NCI-H2227 (cell line): ENCODE measurements at regions not wholly inside any gene's neighbourhood (a gene's known extent, or its start where the extent isn't known, plus 50 kb on each side); places are given as distances from the start of the nearest gene placed in this dataset.
A peak's percentile ranks its signal among the peaks of the same experiment; 100 is the strongest.

Experiments
- DNase-seq: peaks from one replicate; lab custom pipeline; 2025; ENCODE audit not compliant: unreplicated experiment; lab: John Stamatoyannopoulos, UW

DNA sequence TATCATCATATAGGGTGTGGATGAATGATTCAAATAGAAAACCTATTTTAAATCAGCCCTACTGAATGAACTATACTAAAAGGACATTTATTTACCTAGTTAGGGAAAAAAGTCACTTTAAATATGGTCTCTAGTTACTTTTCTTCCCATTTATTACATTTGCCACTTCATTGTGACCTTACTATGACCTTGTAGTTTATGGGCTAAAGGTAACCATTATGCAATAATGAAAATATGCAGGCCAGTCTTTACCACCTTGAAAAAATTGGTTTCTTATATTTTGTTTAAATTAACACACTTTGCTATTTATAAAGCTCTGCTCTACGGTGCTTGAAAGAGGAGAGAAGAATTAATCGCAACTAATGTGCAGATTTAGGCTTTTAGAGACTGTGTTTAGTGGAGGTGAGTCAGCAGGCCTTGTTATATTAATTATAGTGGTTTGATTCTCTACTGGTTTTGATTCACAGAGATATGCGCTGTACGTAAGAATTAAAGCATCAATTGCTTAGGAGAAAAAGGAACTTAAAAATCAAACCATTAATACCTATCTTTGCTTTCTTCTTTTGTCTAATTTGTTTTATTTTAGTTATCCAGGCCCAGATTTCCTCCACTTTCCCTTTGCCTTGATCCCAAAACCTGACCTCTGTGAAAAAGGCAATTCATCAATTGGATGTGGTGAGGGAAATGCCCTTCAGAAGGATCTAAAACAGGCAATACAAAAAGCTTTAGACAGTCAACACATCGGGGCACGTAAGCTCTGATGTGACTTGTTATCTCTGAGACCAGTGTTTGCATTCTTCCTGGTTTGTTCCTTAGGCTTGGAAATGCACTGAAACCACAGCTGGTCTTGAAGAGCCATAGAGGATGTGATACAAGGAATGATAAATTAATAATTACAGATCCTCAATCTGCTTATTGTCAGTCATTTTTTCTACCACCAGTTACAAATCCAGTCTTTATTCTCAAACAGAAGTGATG lies 141.2 kb upstream of the HDAC9 start:
- peak; percentile 22 for DNase-seq

DNA sequence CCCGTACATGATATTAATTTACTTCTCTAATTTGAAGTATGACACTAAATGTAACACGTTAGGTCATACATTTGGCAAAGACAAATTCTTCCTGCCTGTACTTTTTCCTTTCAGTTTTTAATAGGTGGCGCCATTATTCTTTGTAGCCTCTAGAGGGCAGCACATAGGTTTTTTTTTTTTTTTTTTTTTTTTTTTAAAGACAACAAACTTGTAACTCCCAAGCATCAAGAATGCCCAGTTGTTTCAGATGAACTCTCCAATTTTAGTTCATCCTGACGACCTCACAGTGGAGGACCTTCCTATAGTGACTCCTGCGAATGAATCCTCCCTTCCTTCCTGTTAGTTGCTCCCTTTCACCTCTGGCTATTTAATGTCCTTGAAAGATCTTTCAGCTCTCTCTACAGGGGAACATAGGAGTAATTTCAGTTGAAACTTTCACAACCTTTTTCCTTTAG lies 139.3 kb upstream of the HDAC9 start:
- peak; percentile 20 for DNase-seq

DNA sequence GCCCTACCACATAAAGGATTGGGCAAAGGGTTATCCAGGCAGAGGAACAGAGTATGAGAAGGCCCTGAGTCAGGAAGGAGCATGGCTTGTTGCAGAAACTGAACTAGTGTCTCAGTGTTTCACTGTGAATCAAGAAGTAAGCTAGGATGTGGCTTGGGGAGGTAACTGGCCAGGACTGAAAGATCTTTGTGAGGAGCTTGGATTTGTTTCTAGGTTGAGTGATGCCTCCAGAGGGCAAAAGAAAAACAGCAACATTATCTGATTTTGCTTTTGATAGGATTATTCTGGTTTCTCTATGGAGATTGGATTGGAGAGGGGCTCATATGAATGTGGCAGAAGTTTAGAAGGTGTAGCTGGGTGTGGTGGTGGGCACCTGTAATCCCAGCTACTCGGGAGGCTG lies 137.9 kb upstream of the HDAC9 start:
- no peak for DNase-seq

DNA sequence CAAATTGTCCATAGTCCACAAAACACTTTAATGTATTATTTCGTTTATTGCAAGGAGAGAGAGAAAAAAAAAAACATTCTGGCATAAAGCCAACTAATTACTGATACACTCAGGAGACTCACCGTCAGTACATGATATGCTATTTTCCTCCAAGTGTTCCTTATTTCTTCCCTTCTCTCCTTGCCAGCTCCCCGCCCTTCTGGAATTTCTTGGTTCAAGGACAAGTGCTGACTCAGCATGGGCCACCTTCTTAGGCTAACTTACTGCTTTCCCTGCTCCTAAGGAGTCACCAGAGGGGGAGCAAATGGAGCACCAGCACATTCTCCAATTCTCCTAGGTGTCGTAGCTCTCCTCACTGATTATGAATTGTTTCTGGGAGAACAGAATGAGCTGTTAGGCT lies 133.8 kb upstream of the HDAC9 start:
- peak; percentile 79 for DNase-seq

- DNase-seq, result no peak
These were observed 131.7 kb upstream of the HDAC9 start for GRCh38 chr7:18363751-18364380.

DNA sequence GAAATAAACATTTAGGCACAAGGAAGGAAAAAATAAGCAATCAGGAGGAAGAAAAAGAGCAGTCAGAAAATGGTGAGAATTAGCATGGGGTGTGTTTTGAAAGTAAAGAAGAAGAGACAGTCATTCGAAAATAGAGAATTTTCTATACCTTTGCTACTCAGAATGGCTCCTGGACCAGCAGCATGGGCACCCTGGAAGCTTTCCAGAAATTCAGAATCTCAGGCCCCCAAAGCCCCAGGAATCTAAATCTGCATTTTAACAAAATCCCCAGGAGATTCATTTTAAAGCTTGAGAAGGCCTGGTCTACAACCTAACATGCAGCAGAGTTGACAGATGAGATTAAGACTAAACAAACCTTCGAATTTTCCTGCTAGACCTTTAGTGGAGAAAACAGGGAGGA lies 131.2 kb upstream of the HDAC9 start:
- no peak for DNase-seq

GRCh38 chr7:18366394-18366793 lies 129.2 kb upstream of the HDAC9 start:
- DNase-seq, result no peak

DNA sequence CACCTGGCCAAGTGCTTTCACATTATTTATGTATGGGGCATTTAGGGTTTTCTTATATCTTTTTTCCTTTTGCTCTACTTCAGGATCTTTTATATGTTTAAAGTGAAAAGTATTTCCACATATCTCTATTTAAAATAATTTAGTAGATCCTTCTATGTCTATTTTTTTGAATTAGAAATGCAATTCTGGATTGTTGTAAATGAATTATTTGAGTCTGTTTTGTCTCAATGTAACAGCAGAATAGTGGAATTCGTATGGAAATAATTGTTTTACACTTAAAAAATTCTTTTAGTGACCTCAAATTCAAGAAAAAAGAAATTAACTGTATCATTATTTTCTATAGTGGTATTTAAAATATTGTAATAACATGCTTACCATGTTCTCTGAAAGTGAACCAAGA lies 126.5 kb upstream of the HDAC9 start:
- no peak for DNase-seq

DNA sequence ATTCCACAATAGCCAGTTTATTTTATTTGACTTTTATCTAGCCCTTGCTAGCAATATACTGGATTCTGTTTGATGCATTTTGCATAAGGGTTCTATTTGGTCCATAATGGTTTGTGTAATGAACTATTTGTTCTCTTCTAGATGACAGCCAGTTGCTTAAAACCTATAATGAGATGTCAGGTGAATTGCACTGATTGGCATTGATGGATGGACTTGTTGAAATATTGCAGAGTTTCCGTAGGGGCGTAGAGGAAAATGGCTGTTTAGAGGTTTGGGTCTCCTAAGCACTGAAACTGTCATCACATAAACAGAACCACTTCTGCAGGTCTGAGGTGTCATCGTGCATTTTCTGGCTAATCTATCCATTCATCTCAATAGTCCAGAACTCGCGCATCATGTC lies 124.9 kb upstream of the HDAC9 start:
- peak; percentile 31 for DNase-seq

- DNase-seq, result no peak
These were observed 116.5 kb upstream of the HDAC9 start for GRCh38 chr7:18378989-18379605.

GRCh38 chr7:18384491-18385143 lies 110.9 kb upstream of the HDAC9 start:
- no peak for DNase-seq

DNA sequence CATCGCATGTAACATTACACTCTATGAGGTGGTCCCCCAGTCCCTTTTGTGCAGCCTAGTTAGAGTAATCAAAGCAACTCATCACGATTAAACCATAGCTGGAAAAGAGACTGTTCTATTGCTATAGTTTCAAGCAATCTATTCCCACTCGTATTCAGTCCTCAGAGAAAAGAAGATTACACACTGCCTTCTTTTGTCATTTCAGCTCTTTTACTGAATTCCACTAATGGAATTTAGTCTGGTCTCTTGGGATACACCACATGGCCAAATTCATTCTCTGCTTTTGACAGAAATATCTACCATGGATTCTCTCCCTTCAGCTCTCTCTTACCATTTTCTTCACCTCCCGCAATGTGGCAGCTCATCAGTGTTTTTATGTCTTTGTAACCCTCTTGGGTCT lies 108.9 kb upstream of the HDAC9 start:
- DNase-seq, result no peak

DNA sequence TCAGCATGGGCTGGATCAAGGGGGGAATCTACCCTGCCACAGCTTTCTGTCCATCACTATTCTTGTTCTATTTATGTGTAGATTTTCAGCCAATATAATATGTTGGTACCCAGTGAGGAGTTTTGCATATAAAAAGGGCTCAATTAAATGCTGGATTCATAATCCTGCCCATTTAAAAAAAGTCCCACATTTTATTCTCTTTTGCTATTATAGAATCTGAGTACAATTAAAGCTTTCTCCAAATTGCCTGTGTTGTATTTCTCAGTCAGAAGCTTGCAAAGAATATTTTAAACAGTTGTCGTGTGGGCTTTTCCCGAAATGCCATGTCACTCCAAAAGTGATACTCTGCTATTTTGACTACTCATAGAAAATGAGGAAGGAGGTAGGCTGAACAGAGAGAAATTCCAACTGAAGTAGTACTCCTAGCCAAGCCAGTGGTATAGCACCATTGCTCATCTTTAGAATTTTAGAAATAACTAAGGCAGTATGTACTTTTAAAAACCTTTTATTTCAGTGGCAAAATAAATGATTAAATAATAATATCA lies 108.3 kb upstream of the HDAC9 start:
- DNase-seq, result no peak

DNA sequence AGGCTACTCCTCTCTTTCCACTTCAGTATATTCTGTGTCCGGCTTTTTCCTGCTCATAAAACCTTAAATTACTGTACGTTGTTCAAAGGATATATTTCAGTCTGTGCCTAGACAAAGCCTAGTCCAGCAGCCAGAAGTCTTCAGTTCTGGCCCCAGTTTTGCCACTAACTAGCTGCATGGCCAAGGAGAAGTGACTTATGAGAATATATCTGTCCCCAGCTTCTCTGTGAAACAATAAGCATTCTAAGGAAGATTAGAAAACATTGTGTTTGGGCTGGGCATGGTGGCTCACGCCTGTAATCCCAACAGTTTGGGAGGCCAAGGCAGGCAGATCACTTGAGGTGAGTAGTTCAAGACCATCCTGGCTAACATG lies 105.0 kb upstream of the HDAC9 start:
- DNase-seq, result no peak

DNA sequence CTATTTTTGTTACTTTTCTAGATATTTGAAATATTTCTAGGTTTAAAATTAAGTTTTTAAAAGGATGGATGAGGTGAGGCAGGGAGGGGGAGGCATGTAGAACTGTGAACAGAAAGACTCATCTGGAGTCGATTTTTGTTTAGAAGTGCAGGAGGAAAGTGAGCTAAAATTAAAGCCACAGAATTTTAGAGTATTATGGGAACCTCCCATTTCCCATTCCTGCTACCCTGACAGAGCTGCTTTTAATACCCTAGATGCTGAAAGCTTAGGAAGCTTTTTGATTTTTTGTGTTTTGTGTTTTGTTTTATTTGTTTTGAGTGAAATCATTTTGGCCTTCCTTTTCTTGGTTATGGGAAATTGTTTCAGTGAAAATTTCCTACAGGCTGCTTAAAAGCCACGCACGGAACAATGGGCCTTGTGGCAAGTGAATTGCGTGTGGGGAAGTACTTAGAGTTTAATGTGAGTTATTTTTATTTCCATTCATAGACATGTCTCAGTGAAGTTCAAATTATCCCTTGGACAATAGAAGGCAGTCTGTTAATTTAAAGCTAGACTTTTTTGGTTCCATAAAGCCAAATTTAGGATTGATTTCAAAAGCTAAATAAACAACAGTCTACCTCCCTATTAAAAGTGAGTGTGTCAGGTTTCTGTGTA lies 102.0 kb upstream of the HDAC9 start:
- no peak for DNase-seq

DNA sequence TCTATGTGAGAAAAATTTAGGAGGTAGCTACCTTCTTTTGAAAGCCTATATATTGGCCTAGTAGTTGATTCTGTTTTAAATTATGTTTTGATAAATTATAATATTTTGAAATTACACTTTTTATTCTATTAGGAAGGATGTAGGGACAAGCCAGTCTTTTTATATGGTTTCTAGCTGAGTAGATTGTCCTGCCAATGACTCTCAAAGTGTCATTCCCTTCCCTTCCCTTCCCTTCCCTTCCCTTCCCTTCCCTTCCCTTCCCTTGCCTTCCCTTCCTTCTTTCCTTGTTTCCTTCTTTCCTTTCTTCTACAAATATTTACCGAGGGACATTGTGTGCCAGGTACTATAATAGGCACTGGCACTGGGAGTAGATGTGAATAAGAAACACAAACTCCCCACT lies 99.7 kb upstream of the HDAC9 start:
- DNase-seq, result no peak

GRCh38 chr7:18396953-18397352 lies 98.6 kb upstream of the HDAC9 start:
- DNase-seq, result no peak

DNA sequence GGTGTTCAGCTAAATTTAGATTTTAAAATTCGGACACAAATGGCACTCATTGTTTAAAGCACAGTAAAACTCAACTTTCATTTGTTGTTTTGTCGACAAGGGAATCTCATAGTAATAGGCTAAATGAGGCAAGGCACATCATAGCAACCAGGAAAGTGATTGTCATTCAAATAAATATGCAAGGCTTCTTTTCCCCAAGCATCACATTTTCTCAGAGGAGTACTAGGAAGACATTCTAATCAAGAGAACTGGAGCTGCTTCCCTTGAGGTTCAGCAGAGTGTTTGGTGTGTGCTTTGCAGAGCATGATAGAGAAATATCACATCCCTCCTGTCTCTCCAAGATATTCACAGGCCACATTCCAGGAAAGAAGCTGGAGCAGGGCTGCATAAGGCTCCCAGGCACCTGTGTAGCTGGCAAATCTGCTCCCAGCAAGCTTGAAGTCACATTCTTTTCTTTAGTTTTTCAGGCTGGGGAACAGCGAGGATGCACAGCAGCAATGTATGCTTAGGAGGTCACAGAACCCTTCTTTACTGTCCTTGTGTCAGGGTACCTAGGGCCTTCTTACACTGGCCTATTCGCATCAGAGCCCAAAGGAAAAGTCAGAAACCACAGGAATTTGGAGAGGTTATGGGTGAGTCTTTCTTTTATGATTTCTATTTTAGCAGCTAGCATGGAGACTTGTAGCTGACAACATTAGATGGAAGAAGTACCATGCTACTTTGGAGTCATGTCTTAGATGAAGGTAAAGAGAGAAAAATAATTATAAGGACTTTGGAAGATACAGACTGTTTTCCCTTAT lies 95.9 kb upstream of the HDAC9 start:
- DNase-seq, result no peak

DNA sequence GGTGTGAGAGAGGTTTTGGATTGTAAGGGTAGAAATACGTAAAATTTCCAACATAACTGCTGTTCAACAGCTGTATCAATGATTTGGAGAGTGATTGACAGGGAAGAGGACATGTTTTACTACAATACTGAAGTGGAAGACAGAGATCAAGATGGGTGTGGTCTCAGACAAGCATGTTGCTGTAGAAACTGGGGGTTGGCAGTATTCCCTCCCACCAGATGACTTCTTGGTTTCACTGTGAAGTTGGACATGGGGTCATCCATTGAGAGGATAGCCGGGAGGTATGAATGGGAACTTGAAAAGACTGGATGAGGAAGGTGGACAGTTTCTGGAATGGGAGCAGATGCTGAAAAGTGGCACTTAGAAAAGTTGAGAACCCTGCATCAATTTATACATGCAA lies 95.3 kb upstream of the HDAC9 start:
- no peak for DNase-seq

GRCh38 chr7:18400726-18401125 lies 94.8 kb upstream of the HDAC9 start:
- no peak for DNase-seq
